ENCODE measurements at regions not wholly inside any gene's neighbourhood (a gene's known extent, or its start where the extent isn't known, plus 50 kb on each side); places are given as distances from the start of the nearest gene placed in this dataset.

- Histone ChIP-seq H4K20me1 (ENCODE audit: control insufficient read depth, extremely low read depth, insufficient read depth, low read length) (no peaks in the 10 kb centered on the region), H3K4me1 (ENCODE audit: control insufficient read depth, extremely low read depth, insufficient read depth, low read length) (peaks cover 6% of the 10 kb centered on the region), H3K36me3 (ENCODE audit: control insufficient read depth, insufficient read depth, low read length) (no peaks in the 10 kb centered on the region), H3K27me3 (ENCODE audit: control insufficient read depth, insufficient read depth, low read length) (peaks cover 18% of the 10 kb centered on the region), H3K9ac (ENCODE audit: insufficient read depth, low read length) (peak overlapping the region; percentile 73), H3K79me2 (ENCODE audit: control insufficient read depth, insufficient read depth, low read length) (peaks cover 7% of the 10 kb centered on the region), H2AFZ (ENCODE audit: low read length) (peak overlapping the region; percentile 87), H3K27ac (ENCODE audit: insufficient read depth, low read length) (peak overlapping the region; percentile 56), H3K9me3 (ENCODE audit: control insufficient read depth, insufficient read depth, low read depth, low read length) (no peaks in the 10 kb centered on the region), H3K4me2 (ENCODE audit: extremely low read depth, insufficient read depth, low read length) (peak overlapping the region; percentile 61), H3K4me3 (replicated peaks in 1 of 4; ENCODE audit: control extremely low read depth in 1 of 4, insufficient read depth in 1 of 4, low read depth in 3 of 4, low read length in 4 of 4) (peak overlapping the region; percentile 42 to 92 (median 80))
- peak; percentile 68 to 78 for DNase-seq (ENCODE audit: low read depth in 2 of 2)
- no peak for TF ChIP-seq EZH2 (IDR thresholded peaks at IDR 0.05; ENCODE audit: low read length, missing control alignments)
Measured at GRCh38 chr11:16607675-16608644, 130.5 kb upstream of the C11orf58 start.

DNA sequence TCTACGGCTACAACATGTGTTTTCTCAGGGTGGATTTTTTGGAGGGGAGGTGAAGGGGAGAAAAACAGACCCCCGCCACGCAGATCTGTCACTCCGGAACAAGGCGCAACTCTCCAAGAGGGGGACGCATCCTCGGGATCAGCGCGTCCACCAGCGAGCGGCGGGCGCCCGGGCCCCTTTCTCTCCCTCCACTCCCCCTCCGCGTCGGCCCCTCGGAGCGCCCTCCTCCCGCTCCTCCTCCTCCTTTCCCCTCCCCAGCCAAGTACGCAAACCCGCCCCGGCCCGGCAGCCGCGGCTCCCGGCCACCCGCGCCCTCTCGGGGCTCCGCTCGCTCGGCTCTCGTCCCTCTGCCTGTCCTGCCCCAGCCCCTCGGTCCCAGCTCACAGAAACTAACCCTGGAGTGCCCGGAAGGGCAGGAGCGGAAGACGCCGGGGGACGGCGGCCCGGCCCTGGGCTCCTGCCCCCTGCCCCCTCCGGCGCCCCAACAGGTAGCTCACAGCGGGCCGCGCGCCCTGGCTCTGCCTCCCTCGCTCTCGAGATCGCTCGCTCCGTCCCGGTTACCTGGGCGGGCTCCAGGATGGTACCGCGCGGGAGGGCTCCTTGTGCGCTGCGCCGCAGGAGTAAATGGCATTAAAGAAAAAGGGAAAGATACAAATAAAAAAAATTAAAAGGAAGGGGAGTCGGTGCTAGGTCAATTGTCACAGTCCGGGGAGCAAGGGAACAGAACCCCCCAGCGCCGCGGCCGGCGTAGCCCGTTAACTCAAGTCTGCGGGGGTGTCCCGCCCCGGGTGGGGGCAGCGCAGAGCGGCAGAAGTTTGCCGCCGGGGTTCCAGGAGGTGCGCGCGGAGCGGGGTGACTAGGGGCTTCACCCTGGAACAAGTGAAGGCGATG is 131.4 kb upstream of the C11orf58 start:
- Histone ChIP-seq H3K9ac (ENCODE audit: insufficient read depth, low read length) (peak overlapping the region; percentile 73), H3K27ac (ENCODE audit: insufficient read depth, low read length) (peak overlapping the region; percentile 56), H2AFZ (ENCODE audit: low read length) (peak overlapping the region; percentile 87), H3K79me2 (ENCODE audit: control insufficient read depth, insufficient read depth, low read length) (peaks cover 7% of the 10 kb centered on the region), H3K4me2 (ENCODE audit: extremely low read depth, insufficient read depth, low read length) (peak overlapping the region; percentile 61), H3K4me3 (replicated peaks in 1 of 4; ENCODE audit: control extremely low read depth in 1 of 4, insufficient read depth in 1 of 4, low read depth in 3 of 4, low read length in 4 of 4) (peak overlapping the region; percentile 42 to 92 (median 80)), H3K4me1 (ENCODE audit: control insufficient read depth, extremely low read depth, insufficient read depth, low read length) (peaks cover 6% of the 10 kb centered on the region), H4K20me1 (ENCODE audit: control insufficient read depth, extremely low read depth, insufficient read depth, low read length) (no peaks in the 10 kb centered on the region), H3K9me3 (ENCODE audit: control insufficient read depth, insufficient read depth, low read depth, low read length) (no peaks in the 10 kb centered on the region), H3K27me3 (ENCODE audit: control insufficient read depth, insufficient read depth, low read length) (peaks cover 13% of the 10 kb centered on the region), H3K36me3 (ENCODE audit: control insufficient read depth, insufficient read depth, low read length) (no peaks in the 10 kb centered on the region)
- TF ChIP-seq EZH2 (IDR thresholded peaks at IDR 0.05; ENCODE audit: low read length, missing control alignments) (peak; percentile 18), CTCF (conservative IDR thresholded peaks at IDR 0.05 in 1 of 2, IDR thresholded peaks at IDR 0.05 in 1 of 2; ENCODE audit: low read depth in 1 of 2, low read length in 2 of 2) (no peak)
- DNase-seq (ENCODE audit: low read depth in 2 of 2): peak; percentile 27 to 35

GRCh38 chr11:16605894-16606783 is 132.3 kb upstream of the C11orf58 start:
- TF ChIP-seq EZH2 (IDR thresholded peaks at IDR 0.05; ENCODE audit: low read length, missing control alignments) (peak; percentile 44), CTCF (conservative IDR thresholded peaks at IDR 0.05 in 1 of 2, IDR thresholded peaks at IDR 0.05 in 1 of 2; ENCODE audit: low read depth in 1 of 2, low read length in 2 of 2) (peak; percentile 97 to 99)
- Histone ChIP-seq H3K27ac (ENCODE audit: insufficient read depth, low read length) (peak overlapping the region; percentile 82), H3K79me2 (ENCODE audit: control insufficient read depth, insufficient read depth, low read length) (peaks cover 7% of the 10 kb centered on the region), H3K27me3 (ENCODE audit: control insufficient read depth, insufficient read depth, low read length) (peaks cover 5% of the 10 kb centered on the region), H4K20me1 (ENCODE audit: control insufficient read depth, extremely low read depth, insufficient read depth, low read length) (no peaks in the 10 kb centered on the region), H3K9me3 (ENCODE audit: control insufficient read depth, insufficient read depth, low read depth, low read length) (no peaks in the 10 kb centered on the region), H3K4me2 (ENCODE audit: extremely low read depth, insufficient read depth, low read length) (peak overlapping the region; percentile 61), H3K4me3 (replicated peaks in 1 of 4; ENCODE audit: control extremely low read depth in 1 of 4, insufficient read depth in 1 of 4, low read depth in 3 of 4, low read length in 4 of 4) (peak overlapping the region; percentile 42 to 92 (median 80)), H3K36me3 (ENCODE audit: control insufficient read depth, insufficient read depth, low read length) (no peaks in the 10 kb centered on the region), H3K4me1 (ENCODE audit: control insufficient read depth, extremely low read depth, insufficient read depth, low read length) (peaks cover 6% of the 10 kb centered on the region), H2AFZ (ENCODE audit: low read length) (peak overlapping the region; percentile 75), H3K9ac (ENCODE audit: insufficient read depth, low read length) (peak overlapping the region; percentile 73)
- peak; percentile 87 to 94 for DNase-seq (ENCODE audit: low read depth in 2 of 2)

All from fibroblast of lung (primary cell).